HG02870 (cell line): ENCODE measurements at regions not wholly inside any gene's neighbourhood (a gene's known extent, or its start where the extent isn't known, plus 50 kb on each side); places are given as distances from the start of the nearest gene placed in this dataset.
"Not testable (repeated sequence)": the region's sequence is repeated elsewhere in the genome, so short reads cannot be mapped to it uniquely, and the experiment has no call there.

Source experiments
- ATAC-seq: cut with Tn5 transposase; IDR thresholded peaks from one replicate; pipeline ENCODE4 v1.9.1; 2021; ENCODE audit warnings: mild to moderate bottlenecking, moderate library complexity; ENCODE audit not compliant: unreplicated experiment

DNA sequence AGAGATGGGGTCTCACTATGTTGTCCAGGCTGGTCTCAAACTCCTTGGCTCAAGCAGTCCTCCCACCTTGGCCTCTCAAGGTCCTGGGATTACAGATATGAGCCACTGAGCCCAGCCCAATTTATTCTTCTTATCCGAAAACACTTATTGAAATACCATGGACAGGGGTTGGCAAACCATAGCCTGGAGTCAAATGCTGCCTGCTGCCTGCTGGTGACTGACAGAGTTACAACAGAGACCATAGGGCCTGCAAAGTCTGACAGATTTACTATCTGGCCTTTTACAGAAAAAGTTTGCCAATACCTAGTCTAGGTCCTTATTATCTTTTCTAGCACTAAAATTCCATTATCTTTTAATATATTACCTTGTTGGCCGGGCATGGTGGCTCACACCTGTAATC, 87.1 kb upstream of the ZNF281 start:
- ATAC-seq, result no peak

DNA sequence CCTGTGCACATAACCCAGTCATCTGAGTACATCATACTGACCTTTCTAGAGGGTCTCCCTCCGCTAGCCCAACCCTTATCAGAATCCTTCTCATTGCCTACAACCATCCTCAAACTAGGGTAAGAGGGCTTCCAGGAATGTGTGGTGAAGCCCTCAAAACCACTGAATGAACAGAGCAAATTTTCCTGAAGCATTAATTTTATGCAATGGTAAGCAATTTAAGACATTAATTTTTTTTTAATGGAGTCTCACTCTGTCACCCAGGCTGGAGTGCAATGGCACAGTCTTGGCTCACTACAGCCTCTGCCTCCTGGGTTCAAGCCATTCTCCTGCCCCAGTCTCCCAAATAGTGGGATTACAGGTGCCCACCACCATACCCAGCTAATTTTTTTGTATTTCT, 86.1 kb upstream of the ZNF281 start:
- ATAC-seq, result no peak

DNA sequence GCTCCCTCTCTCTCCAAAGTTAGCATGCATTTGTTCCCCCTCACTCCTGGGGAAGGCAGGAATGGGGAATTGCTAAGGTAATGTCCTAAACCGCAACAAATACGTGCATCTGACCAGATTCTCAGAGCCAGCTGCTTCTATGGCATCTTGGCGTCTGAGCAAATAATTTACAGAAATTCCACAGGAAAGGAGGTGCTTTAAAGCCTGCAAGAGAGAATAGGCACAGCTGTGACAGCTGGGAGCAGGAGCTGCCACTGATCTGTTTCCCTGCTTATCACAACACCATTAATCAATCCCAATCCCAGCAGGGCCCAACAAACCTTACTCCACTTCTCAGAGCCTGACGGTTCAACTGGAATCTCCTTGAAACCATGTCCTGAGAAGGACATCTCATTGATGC, 83.5 kb upstream of the ZNF281 start:
- no peak for ATAC-seq

DNA sequence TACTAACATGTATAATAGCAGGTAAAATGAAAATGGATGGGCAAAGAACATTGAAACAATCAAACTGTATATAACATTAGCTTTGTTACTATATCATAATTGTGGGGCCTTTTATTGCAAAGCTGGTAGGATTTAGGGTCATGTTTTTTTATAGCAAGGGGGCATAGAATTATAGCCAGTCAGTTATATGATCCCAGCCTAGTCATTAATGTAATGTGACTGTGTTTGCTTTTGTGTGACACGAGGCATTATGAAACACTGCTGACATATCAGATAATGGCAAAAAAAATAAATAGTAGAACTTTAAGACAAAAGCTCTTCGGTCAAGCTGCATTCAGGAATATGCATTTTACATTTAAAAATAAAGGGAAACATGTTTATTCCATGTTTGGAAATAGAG, 81.3 kb upstream of the ZNF281 start:
- ATAC-seq, result no peak

DNA sequence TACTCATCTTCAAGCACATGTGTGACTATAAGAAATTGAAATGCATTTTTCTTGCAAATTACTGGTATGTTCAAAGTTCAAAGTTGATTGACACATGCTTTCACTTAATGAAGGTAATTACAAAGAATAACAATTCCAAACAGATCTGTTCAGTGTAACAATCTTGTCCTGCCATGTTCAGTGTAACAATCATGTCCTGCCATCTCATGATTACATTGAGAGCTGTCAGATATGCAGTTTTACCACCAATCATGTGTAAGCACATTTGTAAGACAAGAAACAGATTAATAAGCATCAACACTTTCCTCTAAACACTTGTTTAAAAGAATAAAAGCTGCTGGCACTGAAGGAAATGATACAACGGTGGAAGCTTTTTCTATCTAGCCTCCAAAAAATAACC, 80.3 kb upstream of the ZNF281 start:
- no peak for ATAC-seq

DNA sequence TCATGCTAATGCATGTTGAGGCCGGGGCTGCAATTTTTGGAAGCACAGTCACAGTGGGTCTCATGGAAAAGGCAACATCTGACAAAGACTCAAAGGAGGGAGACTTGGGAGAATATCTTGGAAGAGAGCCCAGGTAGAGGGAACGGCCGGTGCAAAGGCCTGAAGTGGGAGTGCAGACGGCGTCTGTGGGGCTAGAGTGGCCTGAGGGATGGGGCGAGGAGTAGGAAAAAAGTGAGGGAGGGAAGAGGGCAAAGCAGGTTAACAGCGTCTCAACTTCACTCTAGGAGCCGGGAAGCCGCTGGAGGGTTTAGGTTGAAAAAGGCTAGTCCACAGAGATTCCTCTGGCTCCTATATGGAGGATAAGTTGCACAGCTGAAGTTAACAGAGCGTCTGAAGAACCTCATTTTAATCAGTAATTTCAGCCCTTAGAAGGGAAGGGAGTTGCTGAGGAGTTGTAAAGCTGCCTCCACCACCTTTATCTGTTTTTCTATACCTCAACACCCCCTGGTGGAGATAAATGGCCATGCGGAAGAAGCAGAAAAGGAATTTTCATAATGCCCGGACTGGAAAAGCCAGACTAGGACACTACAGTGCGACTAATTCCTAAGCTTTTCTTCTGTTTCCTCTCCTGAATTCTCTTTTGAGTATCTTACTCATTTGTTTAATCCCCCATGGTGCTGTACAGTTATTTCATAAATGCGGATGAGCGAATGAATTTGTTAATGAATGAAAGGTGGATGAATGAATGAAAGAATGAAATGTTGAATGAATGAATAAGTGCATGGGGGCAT, 78.7 kb upstream of the ZNF281 start:
- ATAC-seq, result no peak

DNA sequence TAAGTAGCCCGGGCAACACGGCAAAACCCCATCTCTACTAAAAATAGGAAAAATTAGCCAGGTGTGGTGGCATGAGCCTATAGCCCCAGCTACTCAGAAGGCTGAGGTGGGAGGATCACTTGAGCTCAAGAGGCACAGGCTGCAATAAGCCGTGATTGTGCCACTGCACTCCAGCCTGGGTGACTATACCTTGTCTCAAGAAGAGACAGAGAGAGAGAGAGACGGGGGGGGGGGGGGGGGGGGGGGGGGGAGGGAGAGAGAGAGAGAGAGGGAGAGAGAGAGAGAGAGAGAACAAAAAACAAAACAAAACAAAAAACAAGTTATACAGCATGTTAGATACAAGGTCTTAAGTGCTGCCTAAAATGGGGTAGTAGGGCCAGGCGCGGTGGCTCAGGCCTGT, 77.8 kb upstream of the ZNF281 start:
- no peak for ATAC-seq

DNA sequence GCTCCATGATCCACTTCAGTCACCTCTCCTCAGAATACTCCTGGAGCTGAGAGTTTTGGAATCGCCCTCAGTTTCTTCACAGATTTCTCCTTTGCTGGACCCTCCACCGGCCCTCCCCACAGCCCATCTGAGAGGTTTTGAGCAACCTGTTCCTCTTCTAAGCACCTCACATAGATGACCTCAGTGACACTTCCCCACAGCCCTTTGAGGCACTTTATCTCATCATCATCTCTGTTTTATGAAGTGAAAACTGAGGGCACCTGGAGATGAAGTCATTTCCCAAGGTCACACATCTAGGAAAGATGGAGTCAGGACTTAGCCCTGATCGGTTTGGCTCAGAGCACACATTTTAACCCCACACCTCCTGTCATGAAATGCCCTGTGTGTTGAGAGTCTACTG, 76.8 kb upstream of the ZNF281 start:
- no peak for ATAC-seq

DNA sequence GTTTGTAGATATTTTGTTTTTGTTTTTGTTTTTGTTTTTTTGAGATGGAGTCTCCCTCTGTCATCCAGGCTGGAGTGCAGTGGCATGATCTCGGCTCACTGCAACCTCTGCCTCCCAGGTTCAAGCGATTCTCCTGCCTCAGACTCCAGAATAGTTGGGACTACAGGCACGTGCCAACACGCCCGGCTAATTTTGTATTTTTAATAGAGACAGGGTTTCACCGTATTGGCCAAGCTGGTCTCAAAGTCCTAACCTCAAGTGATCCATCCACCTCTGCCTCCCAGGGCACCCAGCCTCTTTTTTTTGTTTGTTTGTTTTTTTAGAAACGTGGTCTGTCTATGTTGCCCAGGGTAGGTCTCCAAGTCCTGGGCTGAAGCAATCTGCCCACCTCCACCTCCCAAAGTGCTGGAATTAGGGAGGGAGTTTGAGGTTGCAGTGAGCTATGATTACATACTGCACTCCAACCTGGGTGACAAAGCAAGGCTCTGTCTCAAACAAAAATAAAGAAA, 74.7 kb upstream of the ZNF281 start:
- not testable (repeated sequence) for ATAC-seq

DNA sequence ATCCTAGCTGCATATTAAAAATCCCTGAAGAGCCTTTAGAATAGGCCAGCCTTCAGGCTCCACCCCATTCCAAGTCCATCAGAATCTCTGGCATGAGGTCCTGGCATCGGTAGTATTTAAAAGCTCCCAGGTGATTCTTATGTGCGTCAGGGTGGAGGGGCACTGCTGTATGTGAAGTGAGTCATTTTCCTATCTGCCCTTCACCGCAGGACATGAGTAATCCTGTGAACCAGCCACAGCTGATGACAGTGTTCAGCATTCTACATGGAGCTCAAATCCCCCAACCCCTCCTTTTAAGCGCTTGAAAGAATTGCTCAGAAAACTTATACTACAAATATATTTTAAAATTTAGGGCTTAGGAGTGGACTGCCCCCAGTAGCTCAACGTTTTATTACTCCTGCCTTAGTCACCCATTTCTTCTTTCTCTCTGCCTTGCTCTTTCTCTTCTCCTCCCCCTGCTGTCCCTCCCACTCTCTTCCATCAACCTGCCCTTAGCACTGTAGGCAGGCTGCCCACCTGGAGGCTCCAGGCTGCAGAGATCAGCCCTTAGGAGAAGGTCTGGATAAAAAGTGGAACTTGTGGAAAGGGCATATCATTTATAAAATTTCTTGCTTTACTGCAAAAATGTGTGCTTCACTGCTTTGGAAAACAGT, 73.8 kb upstream of the ZNF281 start:
- peak; percentile 100 for ATAC-seq

DNA sequence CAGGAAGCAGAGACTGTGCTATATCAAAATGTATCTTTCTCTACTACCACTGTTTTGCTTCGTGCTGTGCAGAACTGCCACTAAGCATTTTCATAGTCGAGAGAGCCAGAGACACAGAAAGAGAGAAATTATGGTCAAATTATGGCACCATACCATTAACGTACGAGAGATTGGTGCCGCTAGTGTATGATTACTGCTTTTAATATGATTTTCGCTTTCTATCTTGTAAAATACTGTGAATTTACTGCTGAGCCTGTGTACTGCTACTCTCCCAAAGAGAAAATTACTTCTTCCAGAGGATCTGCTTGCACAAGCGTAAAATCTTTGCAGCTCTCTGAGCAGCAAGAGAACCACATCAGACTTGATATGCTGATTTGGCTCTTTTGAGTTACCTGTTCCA, 71.1 kb upstream of the ZNF281 start:
- ATAC-seq, result no peak

DNA sequence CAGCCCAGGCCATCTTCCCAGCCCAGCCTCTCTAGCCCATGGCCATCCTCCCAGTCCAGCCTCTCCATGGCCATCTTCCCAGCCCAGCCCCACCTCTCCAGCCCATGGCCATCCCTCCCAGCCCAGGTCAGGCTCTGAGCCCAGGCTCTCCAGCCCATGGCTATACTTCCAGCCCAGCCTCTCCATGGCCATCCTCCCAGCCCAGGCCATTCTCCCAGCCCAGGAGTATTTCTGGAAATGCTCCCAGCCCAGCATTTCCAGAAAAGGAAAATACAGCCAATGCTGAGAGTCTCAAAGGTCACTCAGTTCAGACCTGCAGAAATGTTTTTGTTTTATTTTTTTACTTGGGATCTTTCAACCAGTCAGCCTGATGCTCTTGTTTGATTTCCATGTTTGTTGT, 70.0 kb upstream of the ZNF281 start:
- ATAC-seq, result no peak

DNA sequence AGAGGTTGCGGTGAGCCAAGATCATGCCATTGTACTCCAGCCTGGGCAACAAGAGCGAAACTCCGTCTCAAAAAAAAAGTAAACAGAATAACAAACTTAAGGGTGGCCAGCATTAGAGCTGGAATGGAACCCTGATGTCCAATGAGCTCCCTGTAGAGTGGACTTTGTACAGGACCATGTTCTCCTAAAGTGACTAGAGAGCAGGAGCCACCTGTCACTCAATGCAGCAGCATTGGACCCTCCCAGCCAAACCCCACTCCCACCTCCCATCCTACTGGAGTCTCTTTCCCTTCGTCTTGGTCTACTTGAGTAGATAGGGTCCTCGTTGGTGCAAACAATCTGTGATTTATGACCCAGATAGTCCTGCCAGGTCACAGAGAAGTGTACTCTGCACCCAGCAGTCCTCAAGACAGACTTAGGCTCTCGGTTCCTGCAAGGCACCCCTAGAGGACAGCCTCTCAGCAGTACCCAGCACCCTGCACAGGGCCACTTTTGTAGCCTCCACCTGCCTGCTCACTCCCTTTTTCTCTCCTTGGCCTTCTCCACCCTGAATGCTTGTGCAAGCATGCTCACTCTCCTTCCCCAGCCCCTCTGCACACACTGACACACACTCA, 69.2 kb upstream of the ZNF281 start:
- ATAC-seq, result no peak

DNA sequence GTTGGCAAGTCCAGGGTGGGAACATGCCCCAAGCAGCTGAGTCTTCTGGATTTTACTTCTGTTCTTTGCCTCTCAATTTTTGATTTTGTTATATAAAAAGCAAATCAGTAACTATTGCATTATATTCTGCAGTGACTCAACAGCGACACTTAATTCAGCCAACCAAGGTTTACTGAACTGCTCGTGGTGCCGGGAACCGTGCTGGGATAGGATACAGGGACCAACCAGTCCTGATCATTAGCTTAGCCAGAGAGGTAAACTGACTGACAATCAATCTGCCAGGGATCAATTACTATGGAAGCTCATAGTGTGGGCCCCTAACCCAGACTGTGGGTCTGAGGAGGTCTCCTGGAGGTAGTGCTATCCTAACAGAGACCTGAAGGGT, 68.4 kb upstream of the ZNF281 start:
- ATAC-seq, result no peak

DNA sequence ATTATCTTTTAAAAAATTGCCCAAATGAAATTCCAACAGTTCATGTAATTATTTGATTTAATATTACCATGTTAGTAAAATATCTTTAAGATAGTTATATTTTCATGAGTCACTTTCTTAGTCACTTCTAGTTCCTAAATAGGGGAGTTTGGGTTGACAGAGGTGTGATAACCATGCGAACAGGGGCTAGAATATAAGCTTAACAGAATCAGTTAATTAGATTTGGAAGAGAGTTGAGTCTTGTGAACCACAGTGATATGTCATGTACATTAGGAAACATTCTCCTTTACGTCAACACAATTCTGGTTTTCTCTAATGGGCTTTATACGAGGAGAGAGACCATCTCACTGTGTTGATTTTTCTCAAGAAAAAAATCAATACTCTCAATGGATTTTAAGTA, 64.8 kb upstream of the ZNF281 start:
- ATAC-seq, result no peak

DNA sequence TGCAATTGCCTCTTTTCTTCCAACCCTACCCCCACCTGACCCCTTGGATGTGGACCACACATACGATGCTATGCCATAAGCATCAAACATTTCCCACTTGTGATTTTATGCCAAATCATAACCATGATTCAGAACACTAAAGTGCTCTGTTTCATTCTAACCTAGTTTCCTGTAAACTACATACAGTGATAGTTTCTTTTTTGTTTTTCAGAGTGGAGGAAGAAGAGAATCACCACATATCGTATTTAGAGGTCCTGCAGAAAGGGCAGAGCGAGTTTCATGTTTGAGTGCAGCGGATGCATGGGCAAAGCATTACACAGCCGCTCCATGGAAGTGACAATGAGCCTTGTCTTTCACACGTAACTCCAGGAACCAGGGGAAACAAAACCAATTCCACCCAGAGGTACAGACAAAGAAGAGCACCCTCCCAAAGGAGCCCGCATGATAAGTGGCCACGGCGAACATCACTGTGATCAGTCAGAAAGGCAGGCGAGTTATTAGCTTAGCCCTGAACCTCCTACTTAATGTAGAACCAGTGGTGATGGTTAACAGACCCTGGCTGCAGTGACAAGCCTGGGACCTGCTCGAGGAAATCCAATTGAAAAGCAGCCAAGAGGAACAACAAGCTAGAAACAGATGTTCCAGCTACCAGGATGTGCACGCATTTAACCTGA, 64.0 kb upstream of the ZNF281 start:
- ATAC-seq, result peak; percentile 72

DNA sequence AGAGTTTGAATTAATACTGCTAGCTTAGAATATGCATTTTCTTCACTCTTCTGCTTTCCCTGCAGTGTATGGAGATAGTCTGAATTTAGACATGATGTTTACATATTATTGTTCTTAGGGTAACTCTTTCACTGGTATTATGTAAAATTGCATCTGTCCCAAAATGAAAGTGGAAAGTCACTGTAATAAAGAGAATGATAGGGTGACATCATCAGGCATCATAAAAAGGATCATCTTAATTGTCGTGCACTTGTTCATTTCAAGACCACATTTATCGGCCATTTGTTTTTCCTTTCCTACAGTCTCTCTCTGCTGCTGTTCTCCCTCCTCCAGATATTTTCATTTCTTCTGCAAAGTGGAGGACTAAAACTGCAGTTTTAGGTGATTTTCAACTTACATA, 61.9 kb upstream of the ZNF281 start:
- no peak for ATAC-seq

DNA sequence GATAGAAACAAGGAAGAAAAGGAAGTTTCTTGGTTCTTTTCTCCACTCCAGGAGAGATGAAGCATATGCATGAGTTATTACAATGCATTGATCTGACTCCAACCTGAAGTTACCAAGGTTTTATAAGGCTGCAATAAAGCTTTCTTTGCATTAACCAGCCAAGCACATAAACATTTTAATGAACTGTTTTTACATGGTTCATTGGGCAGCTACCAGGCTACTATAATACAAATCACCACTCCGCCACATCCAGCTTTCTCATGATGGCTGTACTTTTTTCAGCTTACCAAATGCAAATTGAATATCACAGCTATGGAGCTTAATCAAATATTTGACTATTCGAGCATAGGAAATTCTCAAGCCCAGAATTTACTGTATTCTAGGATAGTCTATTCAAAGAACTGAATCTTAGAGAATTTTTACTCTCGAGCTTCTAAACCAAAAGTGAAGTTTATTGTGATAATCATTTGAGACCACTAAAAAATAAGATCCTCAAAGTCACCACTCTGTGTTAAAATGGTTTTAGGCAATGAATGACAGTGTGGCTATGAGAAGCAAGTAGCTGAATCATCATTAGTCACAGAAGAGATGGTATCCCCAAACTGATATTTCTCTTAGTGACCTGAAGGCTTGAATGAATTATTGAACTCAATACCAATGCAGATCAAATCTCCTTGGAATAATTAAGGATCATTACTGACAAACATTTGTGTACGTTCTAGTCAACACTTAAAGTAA, 58.6 kb upstream of the ZNF281 start:
- no peak for ATAC-seq

DNA sequence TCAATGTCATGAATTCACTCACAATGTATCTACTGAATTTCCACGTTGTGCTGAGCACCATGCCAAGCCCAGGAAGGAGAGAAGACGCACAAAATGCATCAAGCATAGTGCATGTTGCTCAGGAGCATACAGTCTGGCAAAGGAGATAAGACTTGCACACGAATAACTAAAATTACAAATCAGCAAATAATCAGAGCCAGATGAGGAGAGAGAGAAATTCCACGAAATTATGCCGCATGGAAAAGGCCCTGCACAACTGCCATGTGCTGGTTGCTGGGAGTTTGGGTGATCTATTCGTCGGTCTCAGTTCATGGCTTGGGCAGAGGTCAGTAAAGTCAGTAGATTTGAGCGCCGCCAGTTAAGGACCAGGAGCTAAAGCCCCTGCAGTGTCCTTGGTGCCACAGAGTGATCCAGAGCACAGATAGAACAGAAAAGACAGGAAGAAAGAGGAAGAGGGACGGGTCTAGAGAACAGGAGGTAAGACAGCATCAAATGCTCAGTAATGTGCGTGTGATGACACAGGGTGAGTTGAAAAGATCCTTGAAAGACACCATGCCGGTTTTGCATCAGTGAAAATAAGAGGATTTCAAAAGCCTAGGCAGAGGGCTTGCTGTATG, 55.1 kb upstream of the ZNF281 start:
- ATAC-seq, result no peak
